Endothelial cell of umbilical vein (primary cell): ENCODE measurements at regions not wholly inside any gene's neighbourhood (a gene's known extent, or its start where the extent isn't known, plus 50 kb on each side); places are given as distances from the start of the nearest gene placed in this dataset.

Experiments
- BruUV-seq: library from RNA; stranded (reverse); fragments of 400-500 nt; replicated peaks from 2 replicates; lab custom pipeline; 2021; lab: Mats Ljungman, UMichigan
- CTCF ChIA-PET: fragments of 300-600, 350-600 bp; sonication (Branson Sonifier 250); formaldehyde crosslinking; loops from one replicate; lab custom pipeline; 2021; ENCODE audit warnings: antibody characterized with exemption, inconsistent platforms; lab: Charles Lee
- POLR2A ChIA-PET: fragments of 300-600, 350-600 bp; sonication (Branson Sonifier 250); formaldehyde crosslinking; loops from one replicate; lab custom pipeline; 2021; ENCODE audit warnings: antibody characterized with exemption, inconsistent platforms; lab: Charles Lee
- DNase-seq: peaks from one replicate; pipeline ENCODE4 v3.0.0-alpha.2; 2011; ENCODE audit warnings: low read depth, low spot score
- FAIRE-seq: peaks from 2 replicates; lab custom pipeline; 2011; peaks lifted over from hg19 to GRCh38; lab: Jason Lieb, UNC
- H2AFZ ChIP-seq: 2 replicates; pipeline ENCODE4 v1.6.0; 2012; ENCODE audit warnings: low read depth, low read length, control low read depth, inconsistent platforms
- H3K27ac ChIP-seq: 2 replicates; pipeline ENCODE4 v1.5.1; 2011; ENCODE audit warnings: low read depth, mild to moderate bottlenecking, control low read depth, low read length, moderate library complexity; ENCODE audit not compliant: insufficient read depth
- H3K27me3 ChIP-seq, 2 experiments: 2 replicates each; pipeline versions ENCODE4 v1.6.0 to v1.6.1; 2011; ENCODE audit warnings: low read length in 2 of 2, mixed read lengths in 1 of 2; ENCODE audit not compliant: control insufficient read depth in 2 of 2, insufficient read depth in 2 of 2
- H3K36me3 ChIP-seq, 2 experiments: 2 replicates in 1 of 2; 3 replicates in 1 of 2; pipeline ENCODE4 v1.5.1; 2011; ENCODE audit warnings: low read length in 2 of 2, mild to moderate bottlenecking in 1 of 2, moderate library complexity in 1 of 2; ENCODE audit not compliant: control insufficient read depth in 2 of 2, insufficient read depth in 2 of 2; ENCODE audit errors: extremely low read depth in 1 of 2
- H3K4me1 ChIP-seq: 3 replicates; pipeline ENCODE4 v1.5.1; 2011; ENCODE audit warnings: mild to moderate bottlenecking, low read length; ENCODE audit not compliant: control insufficient read depth, insufficient read depth; ENCODE audit errors: extremely low read depth
- H3K4me2 ChIP-seq: 2 replicates; pipeline ENCODE4 v1.6.1; 2011; ENCODE audit warnings: low read length, control low read depth, mixed read lengths; ENCODE audit not compliant: insufficient read depth
- H3K4me3 ChIP-seq, 3 experiments: fragments of 200-600 bp in 1 of 3; sonication (generic), shearing (Covaris generic) in 1 of 3; replicated peaks in 1 of 3; 2 replicates each; pipeline ENCODE4 v1.5.1; 2011 to 2016; ENCODE audit warnings: control low read depth in 3 of 3, low read length in 3 of 3, mild to moderate bottlenecking in 2 of 3, inconsistent platforms in 1 of 3, low read depth in 1 of 3, moderate library complexity in 1 of 3; ENCODE audit not compliant: insufficient read depth in 1 of 3
- H3K79me2 ChIP-seq: 2 replicates; pipeline ENCODE4 v1.6.0; 2012; ENCODE audit warnings: low read length, inconsistent platforms; ENCODE audit not compliant: control insufficient read depth, insufficient read depth
- H3K9ac ChIP-seq: replicated peaks from 2 replicates; pipeline ENCODE3; 2011; ENCODE audit warnings: low read length, control low read depth; ENCODE audit not compliant: insufficient read depth; ENCODE audit errors: extremely low read depth
- H3K9me1 ChIP-seq: replicated peaks from 3 replicates; pipeline ENCODE4 v1.6.0; 2011; ENCODE audit warnings: mild to moderate bottlenecking, low read length; ENCODE audit not compliant: control insufficient read depth, insufficient read depth; ENCODE audit errors: extremely low read depth
- H3K9me3 ChIP-seq: replicated peaks from 2 replicates; pipeline ENCODE4 v1.5.1; 2012; ENCODE audit warnings: low read length, inconsistent platforms; ENCODE audit not compliant: control insufficient read depth, insufficient read depth
- H4K20me1 ChIP-seq: replicated peaks from 2 replicates; pipeline ENCODE3; 2011; ENCODE audit warnings: mild to moderate bottlenecking, low read length; ENCODE audit not compliant: control insufficient read depth, insufficient read depth; ENCODE audit errors: extremely low read depth
- CTCF ChIP-seq, 2 donors: IDR thresholded peaks; 1 replicate in 1 of 2; 2 replicates in 1 of 2; pipeline ENCODE4 v1.5.1; 2011; ENCODE audit warnings: low read length in 2 of 2, mild to moderate bottlenecking in 2 of 2, moderate library complexity in 2 of 2, control low read depth in 1 of 2, inconsistent platforms in 1 of 2, low read depth in 1 of 2; ENCODE audit not compliant: insufficient read depth in 1 of 2; ENCODE audit errors: extremely low read depth in 1 of 2
- EZH2 ChIP-seq: IDR thresholded peaks from 2 replicates; pipeline ENCODE4 v1.6.1; 2012; ENCODE audit warnings: borderline replicate concordance, low read depth, mild to moderate bottlenecking, moderate library complexity, low read length, inconsistent platforms; ENCODE audit not compliant: severe bottlenecking
- FOS ChIP-seq: IDR thresholded peaks from 2 replicates; pipeline ENCODE4 v1.6.1; 2011; ENCODE audit warnings: mild to moderate bottlenecking, low read length, moderate library complexity, borderline replicate concordance; ENCODE audit not compliant: insufficient read depth
- GATA2 ChIP-seq: IDR thresholded peaks from 2 replicates; pipeline ENCODE4 v1.7.0; 2011; ENCODE audit warnings: low read depth, mild to moderate bottlenecking, moderate library complexity, mixed read lengths, low read length; ENCODE audit not compliant: insufficient read length, insufficient read depth
- JUN ChIP-seq: IDR thresholded peaks from 2 replicates; pipeline ENCODE4 v1.6.1; 2011; ENCODE audit warnings: borderline replicate concordance, low read depth; ENCODE audit not compliant: insufficient read length, insufficient read depth
- MAX ChIP-seq: IDR thresholded peaks from 2 replicates; pipeline ENCODE4 v1.6.1; 2011; ENCODE audit not compliant: insufficient read depth, insufficient read length
- MYC ChIP-seq: IDR thresholded peaks from one replicate; pipeline ENCODE4 v1.6.1; 2011; ENCODE audit warnings: mild to moderate bottlenecking, low read depth, low read length
- POLR2A ChIP-seq: IDR thresholded peaks from 2 replicates; pipeline ENCODE4 v1.6.1; 2012; ENCODE audit warnings: low read depth, mild to moderate bottlenecking, control low read depth, low read length
- POLR2AphosphoS5 ChIP-seq: IDR thresholded peaks from 2 replicates; pipeline ENCODE4 v1.6.1; 2012; ENCODE audit warnings: low read depth, mild to moderate bottlenecking, control low read depth, low read length, moderate library complexity; ENCODE audit not compliant: insufficient read depth
- dilution Hi-C: fragments of 300-500 bp; cut with MboI; formaldehyde crosslinking; loops from one replicate; pipeline ENCODE4 v1.15.0; 2019; ENCODE audit warnings: low sequenced_read_pairs; ENCODE audit not compliant: extremely low pct_ligation_motif_present
- intact Hi-C: fragments of 100-400 bp; cut with micrococcal nuclease; formaldehyde crosslinking; loops from one replicate; pipeline ENCODE4 v1.10.0; 2022

GRCh38 chr1:188991221-188991930 lies 1486.3 kb downstream of the BRINP3 start:
- DNase-seq = no peak
- FAIRE-seq = no peak
- TF ChIP-seq POLR2AphosphoS5 (no peak), MAX (no peak), EZH2 (no peak), GATA2 (no peak), CTCF (IDR thresholded peaks at IDR 0.05; ENCODE audit: extremely low read depth in 1 of 2, insufficient read depth in 1 of 2, low read depth in 1 of 2, low read length in 2 of 2) (no peak), JUN (no peak), FOS (no peak), POLR2A (no peak), MYC (no peak)
- H3K9ac ChIP-seq = no peak overlapping the region
- intact Hi-C loops = no loop called here
- POLR2A ChIA-PET = no interaction called here
- no peaks in the 10 kb centered on the region for H4K20me1 ChIP-seq
- no peak overlapping the region for H3K4me2 ChIP-seq
- no TSS peak for BruUV-seq
- CTCF ChIA-PET = no interaction called here
- no peaks in the 10 kb centered on the region for H3K9me1 ChIP-seq
- H3K36me3 ChIP-seq = no peaks in the 10 kb centered on the region
- no peaks in the 10 kb centered on the region for H3K79me2 ChIP-seq
- no peak overlapping the region for H2AFZ ChIP-seq
- no peaks in the 10 kb centered on the region for H3K4me1 ChIP-seq
- H3K9me3 ChIP-seq = no peaks in the 10 kb centered on the region
- no peaks in the 10 kb centered on the region for H3K27me3 ChIP-seq
- dilution Hi-C loops = no loop called here
- no peak overlapping the region for H3K4me3 ChIP-seq
- H3K27ac ChIP-seq = no peak overlapping the region
